K562 (cell line): ENCODE measurements at regions not wholly inside any gene's neighbourhood (a gene's known extent, or its start where the extent isn't known, plus 50 kb on each side); places are given as distances from the start of the nearest gene placed in this dataset.

Experiments
- ATAC-seq: fragments of 200-7000 bp; cut with Tn5 transposase; 3 replicates; pipeline ENCODE4 v1.9.1; 2020; ENCODE audit warnings: moderate library complexity
- BruUV-seq: library from RNA; stranded (reverse); fragments of 400-500 nt; replicated peaks from 2 replicates; lab custom pipeline; 2021; lab: Mats Ljungman, UMichigan
- CTCF ChIA-PET: fragments of 300-600 bp; formaldehyde crosslinking; extraction: SDS; loops from one replicate; lab custom pipeline; 2021; ENCODE audit warnings: low intra/inter-chr PET ratio; lab: Yijun Ruan, JAX
- POLR2A ChIA-PET: fragments of 300-600, 350-650 bp; sonication (Branson Sonifier 250); formaldehyde crosslinking; extraction: SDS; loops from one replicate; lab custom pipeline; 2021; ENCODE audit warnings: antibody characterized with exemption, inconsistent platforms; lab: Yijun Ruan, JAX
- DNase-seq, 4 experiments: peaks; one replicate each; pipeline versions ENCODE4 v3.0.0 to v3.0.0-alpha.2; 2011 to 2018; ENCODE audit warnings: low spot score in 3 of 4, mixed read lengths in 3 of 4; ENCODE audit errors: extremely low read depth in 1 of 4
- FAIRE-seq: peaks from 2 replicates; lab custom pipeline; 2011; peaks lifted over from hg19 to GRCh38; lab: Jason Lieb, UNC
- H2AFZ ChIP-seq: 2 replicates; pipeline ENCODE4 v1.6.0; 2011; ENCODE audit warnings: low read depth, low read length, control low read depth, inconsistent platforms
- H3K27ac ChIP-seq: fragments of 200-600 bp; 3 replicates; pipeline ENCODE4 v1.8.0; 2011; ENCODE audit warnings: low read depth, mild to moderate bottlenecking, control low read depth, inconsistent platforms, low read length, moderate library complexity, mixed read lengths; ENCODE audit errors: extremely low read depth
- H3K27me3 ChIP-seq, 2 experiments: fragments of 300-600 bp in 1 of 2; 2 replicates in 1 of 2; 3 replicates in 1 of 2; pipeline versions ENCODE4 v1.6.0 to v1.8.0; 2011; ENCODE audit warnings: inconsistent platforms in 2 of 2, low read length in 2 of 2, mild to moderate bottlenecking in 1 of 2, mixed read lengths in 1 of 2, moderate library complexity in 1 of 2; ENCODE audit not compliant: control insufficient read depth in 2 of 2, insufficient read depth in 2 of 2
- H3K36me3 ChIP-seq: fragments of 300-600 bp; 3 replicates; pipeline ENCODE4 v1.8.0; 2011; ENCODE audit warnings: mild to moderate bottlenecking, low read length, inconsistent platforms; ENCODE audit not compliant: control insufficient read depth, insufficient read depth
- H3K4me1 ChIP-seq, 2 experiments: fragments of 200-600 bp in 1 of 2; replicated peaks in 1 of 2; 2 replicates in 1 of 2; 3 replicates in 1 of 2; pipeline versions ENCODE4 v1.5.1 to v1.8.0; 2011; ENCODE audit warnings: inconsistent platforms in 2 of 2, low read length in 2 of 2, mild to moderate bottlenecking in 1 of 2, mixed read lengths in 1 of 2, moderate library complexity in 1 of 2; ENCODE audit not compliant: control insufficient read depth in 2 of 2, insufficient read depth in 2 of 2
- H3K4me2 ChIP-seq: 2 replicates; pipeline ENCODE4 v1.6.1; 2011; ENCODE audit warnings: low read length, control low read depth, inconsistent platforms, mixed read lengths; ENCODE audit not compliant: insufficient read depth
- H3K4me3 ChIP-seq: fragments of 200-600 bp; sonication (generic), shearing (Covaris generic); 2 replicates; pipeline ENCODE4 v1.5.1; 2016; ENCODE audit warnings: control low read depth, inconsistent platforms
- H3K79me2 ChIP-seq: fragments of 200-600 bp; 3 replicates; pipeline ENCODE4 v1.8.0; 2011; ENCODE audit warnings: low read length, inconsistent platforms; ENCODE audit not compliant: control insufficient read depth, insufficient read depth
- H3K9ac ChIP-seq, 2 experiments: 2 replicates each; pipeline versions ENCODE4 v1.6.0 to v1.6.1; 2011; ENCODE audit warnings: low read depth in 2 of 2, low read length in 2 of 2, control low read depth in 1 of 2, inconsistent platforms in 1 of 2, mild to moderate bottlenecking in 1 of 2, mixed read lengths in 1 of 2; ENCODE audit not compliant: insufficient read depth in 1 of 2
- H3K9me1 ChIP-seq: one replicate; pipeline ENCODE4 v1.6.0; 2011; ENCODE audit warnings: inconsistent platforms, mild to moderate bottlenecking, low read length, moderate library complexity; ENCODE audit not compliant: control insufficient read depth, insufficient read depth
- H3K9me3 ChIP-seq: replicated peaks from 2 replicates; pipeline ENCODE4 v1.5.1; 2011; ENCODE audit warnings: low read depth, low read length, inconsistent platforms; ENCODE audit not compliant: control insufficient read depth, insufficient read depth
- H4K20me1 ChIP-seq: replicated peaks from 2 replicates; pipeline ENCODE4 v1.6.1; 2011; ENCODE audit warnings: low read length, inconsistent platforms, mixed read lengths; ENCODE audit not compliant: control insufficient read depth, insufficient read depth
- KDM5B ChIP-seq: fragments of 200-600 bp; sonication (generic); IDR thresholded peaks from 2 replicates; pipeline ENCODE4 v1.6.1; 2012; ENCODE audit warnings: low read depth, mild to moderate bottlenecking, moderate library complexity, low read length, control low read depth, inconsistent platforms; ENCODE audit not compliant: insufficient replicate concordance
- PHF20 ChIP-seq: fragments of 450-650 bp; IDR thresholded peaks from 2 replicates; pipeline ENCODE4 v1.6.1; 2018; ENCODE audit not compliant: partially characterized antibody
- PRPF4 ChIP-seq: fragments of 200-400 bp; formaldehyde crosslinking; IDR thresholded peaks from one replicate; pipeline ENCODE4 v1.6.1; 2017; ENCODE audit warnings: low read length, low read depth, mild to moderate bottlenecking; ENCODE audit not compliant: insufficient read depth, poor library complexity, severe bottlenecking
- RCOR1 ChIP-seq, 2 experiments: IDR thresholded peaks; 2 replicates each; pipeline ENCODE4 v1.6.1; 2012; ENCODE audit warnings: low read depth in 2 of 2, low read length in 2 of 2, borderline replicate concordance in 1 of 2, improper control_type of control experiment in 1 of 2
- TSC22D4 ChIP-seq: fragments of 450-650 bp; IDR thresholded peaks from 2 replicates; pipeline ENCODE4 v1.6.1; 2016; ENCODE audit warnings: missing genetic modification characterization, missing biosample characterization, control low read depth
- ZNF217 ChIP-seq: sonication (generic); formaldehyde crosslinking; IDR thresholded peaks from 2 replicates; pipeline ENCODE4 v1.8.0; 2022; ENCODE audit warnings: mild to moderate bottlenecking, missing genetic modification reagents
- WGBS: fragments of 100-300 bp; shearing (Covaris generic); methylation state at CpG from one replicate; pipeline ENCODE4 v1.1.6; 2016; ENCODE audit warnings: low coverage, mixed read lengths; ENCODE audit not compliant: insufficient coverage; ENCODE audit errors: missing lambda C conversion rate; 5-methylcytosine and 5-hydroxymethylcytosine counted together
- in situ Hi-C: fragments of 300-500 bp; cut with MboI; formaldehyde crosslinking; loops from 4 replicates; pipeline ENCODE4 v1.15.0; 2018; ENCODE audit warnings: inconsistent platforms, mixed read lengths
- intact Hi-C: fragments of 100-400 bp; cut with micrococcal nuclease; formaldehyde crosslinking; loops from 2 replicates; pipeline ENCODE4 v1.14.2; 2022
- TF ChIP-seq, protein P1 (sequence below): fragments of 450-650 bp; IDR thresholded peaks from 2 replicates; pipeline ENCODE4 v1.6.1; 2017; ENCODE audit warnings: mild to moderate bottlenecking, moderate library complexity

- WGBS = 36% methylated on average over 6 of the region's 6 CpGs
- Histone ChIP-seq H3K9ac (no peak overlapping the region), H3K4me2 (no peak overlapping the region), H3K27ac (no peak overlapping the region), H2AFZ (no peak overlapping the region), H3K9me1 (no peaks in the 10 kb centered on the region), H3K4me1 (no peaks in the 10 kb centered on the region), H4K20me1 (no peaks in the 10 kb centered on the region), H3K79me2 (no peaks in the 10 kb centered on the region), H3K36me3 (no peaks in the 10 kb centered on the region), H3K27me3 (no peaks in the 10 kb centered on the region), H3K9me3 (no peaks in the 10 kb centered on the region), H3K4me3 (no peak overlapping the region)
- no peak for DNase-seq
- FAIRE-seq = no peak
- ATAC-seq = no peak
- intact Hi-C loops = no loop called here
- ChIA-PET CTCF (no interaction called here), POLR2A (interaction anchor here (1.6 kb wide), 1 partner anchor 8 kb away, joined by 5 read pairs; no protein-coding TSS in a partner anchor)
- BruUV-seq = no TSS peak
- TF ChIP-seq PRPF4 (no peak), PHF20 (no peak), ZNF217 (CRISPR knock-in tag) (no peak), KDM5B (no peak), TSC22D4 (no peak), RCOR1 (IDR thresholded peaks at IDR 0.05; ENCODE audit: borderline replicate concordance in 1 of 2, low read depth in 2 of 2, low read length in 2 of 2) (no peak)
- TF ChIP-seq, protein P1, sequence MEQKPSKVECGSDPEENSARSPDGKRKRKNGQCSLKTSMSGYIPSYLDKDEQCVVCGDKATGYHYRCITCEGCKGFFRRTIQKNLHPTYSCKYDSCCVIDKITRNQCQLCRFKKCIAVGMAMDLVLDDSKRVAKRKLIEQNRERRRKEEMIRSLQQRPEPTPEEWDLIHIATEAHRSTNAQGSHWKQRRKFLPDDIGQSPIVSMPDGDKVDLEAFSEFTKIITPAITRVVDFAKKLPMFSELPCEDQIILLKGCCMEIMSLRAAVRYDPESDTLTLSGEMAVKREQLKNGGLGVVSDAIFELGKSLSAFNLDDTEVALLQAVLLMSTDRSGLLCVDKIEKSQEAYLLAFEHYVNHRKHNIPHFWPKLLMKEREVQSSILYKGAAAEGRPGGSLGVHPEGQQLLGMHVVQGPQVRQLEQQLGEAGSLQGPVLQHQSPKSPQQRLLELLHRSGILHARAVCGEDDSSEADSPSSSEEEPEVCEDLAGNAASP = no peak
- in situ Hi-C loops = no loop called here
Measured at GRCh38 chr13:50543782-50544181, 299.7 kb downstream of the DLEU7 start.
